Heart left ventricle (tissue), 13 donors: ENCODE measurements at regions not wholly inside any gene's neighbourhood (a gene's known extent, or its start where the extent isn't known, plus 50 kb on each side); places are given as distances from the start of the nearest gene placed in this dataset.

Experiments
- POLR2A ChIP-seq, 2 donors: fragments of 450-650 bp; IDR thresholded peaks; one replicate each; pipeline ENCODE4 v1.6.1; 2017; ENCODE audit warnings: antibody characterized with exemption in 2 of 2, mild to moderate bottlenecking in 2 of 2, moderate library complexity in 2 of 2
- TF ChIP-seq, protein P1 (sequence below), 12 donors: fragments of 200-600 bp; sonication (generic) in 4 of 12; IDR thresholded peaks; one replicate each; pipeline versions ENCODE4 v1.5.0 to v1.8.0; 2018 to 2022; ENCODE audit warnings: antibody characterized with exemption in 12 of 12, mild to moderate bottlenecking in 5 of 12
- donor health status: ischemic (EF 13 %, LVEDD 7.1; RV severe dilation, severe dysfunction).
- donor health status: DM: no; HTN: yes; CAD: no.
- donor health status: DM: no; HTN: no; CAD: no.
- donor health status: ischemic (EF 25% LVEDD 6.9; RV normal size, moderate dysfunction).
- donor health status: ischemic (EF 25% LVEDD 5.7; RV mildly dilated, moderate dysfunction).
- donor health status: ischemic (EF 35%, LVEDD 5.7; RV mildly dilated, moderate dysfunction).
- donor health status: nonischemic (EF 11% LVEDD 7.7; RV severe dilation, severe dysfunction).
- donor health status: DM: yes; HTN: yes; CAD: no.
- donor health status: PGD.
- donor health status: ischemic (EF 29% LVEDD 5.4; RV normal size, mild dysfunction).
- donor health status: nonischemic (EF 23%, LVEDD 6.1; RV moderate dilation, normal function).

GRCh38 chr3:23107221-23107620 lies 95.9 kb upstream of the UBE2E2 start:
- TF ChIP-seq, protein P1, sequence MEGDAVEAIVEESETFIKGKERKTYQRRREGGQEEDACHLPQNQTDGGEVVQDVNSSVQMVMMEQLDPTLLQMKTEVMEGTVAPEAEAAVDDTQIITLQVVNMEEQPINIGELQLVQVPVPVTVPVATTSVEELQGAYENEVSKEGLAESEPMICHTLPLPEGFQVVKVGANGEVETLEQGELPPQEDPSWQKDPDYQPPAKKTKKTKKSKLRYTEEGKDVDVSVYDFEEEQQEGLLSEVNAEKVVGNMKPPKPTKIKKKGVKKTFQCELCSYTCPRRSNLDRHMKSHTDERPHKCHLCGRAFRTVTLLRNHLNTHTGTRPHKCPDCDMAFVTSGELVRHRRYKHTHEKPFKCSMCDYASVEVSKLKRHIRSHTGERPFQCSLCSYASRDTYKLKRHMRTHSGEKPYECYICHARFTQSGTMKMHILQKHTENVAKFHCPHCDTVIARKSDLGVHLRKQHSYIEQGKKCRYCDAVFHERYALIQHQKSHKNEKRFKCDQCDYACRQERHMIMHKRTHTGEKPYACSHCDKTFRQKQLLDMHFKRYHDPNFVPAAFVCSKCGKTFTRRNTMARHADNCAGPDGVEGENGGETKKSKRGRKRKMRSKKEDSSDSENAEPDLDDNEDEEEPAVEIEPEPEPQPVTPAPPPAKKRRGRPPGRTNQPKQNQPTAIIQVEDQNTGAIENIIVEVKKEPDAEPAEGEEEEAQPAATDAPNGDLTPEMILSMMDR (IDR thresholded peaks at IDR 0.05), result no peak
- no peak for TF ChIP-seq POLR2A (IDR thresholded peaks at IDR 0.05)
